ENCODE measurements at regions not wholly inside any gene's neighbourhood (a gene's known extent, or its start where the extent isn't known, plus 50 kb on each side); places are given as distances from the start of the nearest gene placed in this dataset.
"Not testable (repeated sequence)": the region's sequence is repeated elsewhere in the genome, so short reads cannot be mapped to it uniquely, and the experiment has no call there.

GRCh38 chr11:97557399-97557798 is 1167.6 kb downstream of the JRKL start:
- intact Hi-C loops (cut with DNase I; ENCODE audit: low total_unique reads): no loop called here
- 64 to 77% (median 72%) methylated on average over 2 of the region's 2 CpGs for WGBS, 5 donors
- Histone ChIP-seq H3K27ac (no peak overlapping the region), H3K4me3 (no peak overlapping the region), H3K27me3 (replicated peaks in 1 of 7) (no peaks in the 10 kb centered on the region), H3K9me3 (peaks cover 0 to 3% (median 0%) of the 10 kb centered on the region in 8 donors), H3K4me1 (no peaks in the 10 kb centered on the region), H3K36me3 (no peaks in the 10 kb centered on the region)
- no peak for DNase-seq
- TF ChIP-seq POLR2A (IDR thresholded peaks at IDR 0.05) (no peak), CTCF (IDR thresholded peaks at IDR 0.05 in 8 of 11, conservative IDR thresholded peaks at IDR 0.05 in 3 of 11) (no peak), POLR2AphosphoS5 (IDR thresholded peaks at IDR 0.05) (no peak)

- 79 to 97% (median 86%) methylated on average over 1 of the region's 1 CpG for WGBS, 5 donors
- Histone ChIP-seq H3K4me1 (no peaks in the 10 kb centered on the region), H3K27ac (no peak overlapping the region), H3K9me3 (peaks cover 0 to 40% (median 28%) of the 10 kb centered on the region in 8 donors), H3K36me3 (no peaks in the 10 kb centered on the region), H3K27me3 (replicated peaks in 1 of 7) (no peaks in the 10 kb centered on the region), H3K4me3 (no peak overlapping the region)
- intact Hi-C loops (cut with DNase I; ENCODE audit: low total_unique reads): no loop called here
- TF ChIP-seq POLR2AphosphoS5 (IDR thresholded peaks at IDR 0.05) (no peak), POLR2A (IDR thresholded peaks at IDR 0.05) (no peak), CTCF (IDR thresholded peaks at IDR 0.05 in 8 of 11, conservative IDR thresholded peaks at IDR 0.05 in 3 of 11) (no peak)
- DNase-seq: no peak
Observed at GRCh38 chr11:97567801-97568200, 1178.0 kb downstream of the JRKL start.

GRCh38 chr11:97570636-97571035 is 1180.8 kb downstream of the JRKL start:
- H3K27ac ChIP-seq: no peak overlapping the region
- WGBS, 5 donors: 46 to 54% (median 50%) methylated on average over 3 of the region's 3 CpGs
- H3K4me3 ChIP-seq: no peak overlapping the region
- TF ChIP-seq CTCF (IDR thresholded peaks at IDR 0.05 in 8 of 11, conservative IDR thresholded peaks at IDR 0.05 in 3 of 11) (no peak), POLR2AphosphoS5 (IDR thresholded peaks at IDR 0.05) (no peak)
- no peak for DNase-seq
- intact Hi-C loops (cut with DNase I; ENCODE audit: low total_unique reads): no loop called here
- H3K4me1 ChIP-seq: no peaks in the 10 kb centered on the region
- H3K9me3 ChIP-seq: peaks cover 0 to 33% (median 24%) of the 10 kb centered on the region in 8 donors
- no peaks in the 10 kb centered on the region for H3K27me3 ChIP-seq (replicated peaks in 1 of 7)
- no peaks in the 10 kb centered on the region for H3K36me3 ChIP-seq

- H3K27ac ChIP-seq; H3K4me3 ChIP-seq; intact Hi-C loops (cut with DNase I; ENCODE audit: low total_unique reads); DNase-seq; H3K36me3 ChIP-seq; H3K27me3 ChIP-seq (replicated peaks in 1 of 7); H3K4me1 ChIP-seq: not testable (repeated sequence)
- peaks cover 0 to 24% (median 17%) of the 10 kb centered on the region in 8 donors for H3K9me3 ChIP-seq
- 75 to 86% (median 81%) methylated on average over 6 of the region's 6 CpGs for WGBS, 5 donors
Observed at GRCh38 chr11:97573771-97574170, 1184.0 kb downstream of the JRKL start.
